Aorta (tissue), 5 donors: ENCODE measurements at regions not wholly inside any gene's neighbourhood (a gene's known extent, or its start where the extent isn't known, plus 50 kb on each side); places are given as distances from the start of the nearest gene placed in this dataset.
A peak's percentile ranks its signal among the peaks of the same experiment; 100 is the strongest.

Experiments used
- ATAC-seq: fragments of 200-7000 bp; cut with Tn5 transposase; one replicate; pipeline ENCODE4 v1.9.1; 2022; ENCODE audit warnings: moderate library complexity; ENCODE audit not compliant: low FRiP score
- DNase-seq, 2 donors: peaks; one replicate each; pipeline ENCODE4 v3.0.0-alpha.2; 2020
- H3K27ac ChIP-seq, 2 donors: one replicate each; pipeline ENCODE4 v1.5.1; 2013; ENCODE audit warnings: low read length in 2 of 2, mild to moderate bottlenecking in 2 of 2, moderate library complexity in 2 of 2, control low read depth in 1 of 2, inconsistent platforms in 1 of 2, low read depth in 1 of 2
- H3K27me3 ChIP-seq, 2 donors: one replicate each; pipeline ENCODE4 v1.6.1; 2013; ENCODE audit warnings: control low read depth in 1 of 2, low read length in 1 of 2, mild to moderate bottlenecking in 1 of 2, moderate library complexity in 1 of 2; ENCODE audit not compliant: insufficient read depth in 2 of 2, control insufficient read depth in 1 of 2
- H3K36me3 ChIP-seq, 2 donors: one replicate each; pipeline ENCODE4 v1.6.1; 2013; ENCODE audit warnings: control low read depth in 1 of 2, low read length in 1 of 2, mild to moderate bottlenecking in 1 of 2; ENCODE audit not compliant: insufficient read depth in 2 of 2, control insufficient read depth in 1 of 2
- H3K4me1 ChIP-seq, 2 donors: one replicate each; pipeline ENCODE4 v1.6.1; 2013; ENCODE audit warnings: low read length in 2 of 2, control low read depth in 1 of 2, mild to moderate bottlenecking in 1 of 2, moderate library complexity in 1 of 2; ENCODE audit not compliant: insufficient read depth in 2 of 2, control insufficient read depth in 1 of 2
- H3K4me3 ChIP-seq, 2 donors: one replicate each; pipeline ENCODE4 v1.5.1; 2013; ENCODE audit warnings: low read length in 2 of 2, control low read depth in 1 of 2, mild to moderate bottlenecking in 1 of 2
- H3K9me3 ChIP-seq: one replicate; pipeline ENCODE4 v1.6.1; 2013; ENCODE audit warnings: mild to moderate bottlenecking, low read length; ENCODE audit not compliant: control insufficient read depth
- WGBS, 2 donors: extraction: QIAGEN DNeasy Blood & Tissue Kit; methylation state at CpG; one replicate each; pipeline ENCODE4 v1.1.7; 2013; 5-methylcytosine and 5-hydroxymethylcytosine counted together
- intact Hi-C, 2 donors: fragments of 100-400 bp; cut with DNase I; formaldehyde crosslinking; loops; one replicate each; pipeline versions ENCODE4 v1.14.2 to v1.15.0; 2022
- donor health status: healthy with polysubstance abuse.
- donor health status: Bipolar disorder and iron deficiency.
- donor health status: DM: no; HTN: no; CAD: no.
- donor health status: DM: no; HTN: no; CAD: no.
- donor health status: DM: yes; HTN: yes; CAD: no.

DNA sequence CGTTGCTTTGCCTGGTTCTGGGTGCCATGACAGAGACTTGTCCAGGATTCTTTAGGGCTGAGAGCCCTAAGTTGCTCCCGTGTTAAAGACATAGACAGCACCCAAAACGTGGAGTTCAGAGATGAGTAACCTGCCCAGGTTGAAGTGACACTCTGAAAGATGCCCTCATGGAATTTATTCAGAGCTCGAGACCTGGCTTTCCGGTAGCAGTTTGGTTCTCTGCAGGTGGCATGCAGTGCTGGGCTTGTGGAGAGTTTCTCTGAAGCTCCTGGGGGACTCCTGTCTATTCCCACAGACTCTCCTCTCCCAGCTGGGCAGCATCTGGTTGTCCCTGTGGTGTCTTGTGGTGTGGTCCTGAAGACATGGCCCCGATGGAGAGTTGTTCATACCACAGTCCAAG, 241.0 kb downstream of the RHOU start:
- 81 to 89% methylated on average over 6 of the region's 6 CpGs for WGBS, 2 donors
- Histone ChIP-seq H3K9me3 (no peaks in the 10 kb centered on the region), H3K4me1 (no peaks in the 10 kb centered on the region), H3K27ac (no peak overlapping the region), H3K36me3 (no peaks in the 10 kb centered on the region), H3K27me3 (no peaks in the 10 kb centered on the region), H3K4me3 (no peak overlapping the region)
- ATAC-seq (no peak), DNase-seq (no peak)
- intact Hi-C loops: no loop called here

DNA sequence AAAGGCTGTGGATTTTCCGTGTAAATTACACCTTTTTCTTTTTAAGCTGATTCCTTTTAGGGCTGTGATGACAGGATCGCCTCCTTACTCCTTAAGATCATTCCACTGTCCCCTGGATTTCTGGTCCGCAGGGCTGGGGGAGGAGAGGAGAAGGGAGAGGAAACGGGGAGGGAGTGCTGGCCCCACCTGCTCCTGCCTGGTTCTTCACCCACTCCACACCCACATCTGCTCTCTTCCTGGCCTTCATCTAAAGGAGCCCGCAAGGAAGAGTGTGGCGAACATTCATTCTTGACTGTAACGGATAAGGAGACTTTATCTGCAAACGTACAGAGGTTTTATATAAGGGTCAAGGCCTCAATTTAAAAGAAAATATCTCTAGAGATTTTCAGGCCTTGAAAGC, 242.0 kb downstream of the RHOU start:
- WGBS, 2 donors: 87 to 95% methylated on average over 8 of the region's 8 CpGs
- DNase-seq: no peak
- ATAC-seq: no peak
- Histone ChIP-seq H3K4me3 (no peak overlapping the region), H3K36me3 (no peaks in the 10 kb centered on the region), H3K27ac (no peak overlapping the region), H3K9me3 (no peaks in the 10 kb centered on the region), H3K27me3 (no peaks in the 10 kb centered on the region), H3K4me1 (no peaks in the 10 kb centered on the region)
- intact Hi-C loops: no loop called here

DNA sequence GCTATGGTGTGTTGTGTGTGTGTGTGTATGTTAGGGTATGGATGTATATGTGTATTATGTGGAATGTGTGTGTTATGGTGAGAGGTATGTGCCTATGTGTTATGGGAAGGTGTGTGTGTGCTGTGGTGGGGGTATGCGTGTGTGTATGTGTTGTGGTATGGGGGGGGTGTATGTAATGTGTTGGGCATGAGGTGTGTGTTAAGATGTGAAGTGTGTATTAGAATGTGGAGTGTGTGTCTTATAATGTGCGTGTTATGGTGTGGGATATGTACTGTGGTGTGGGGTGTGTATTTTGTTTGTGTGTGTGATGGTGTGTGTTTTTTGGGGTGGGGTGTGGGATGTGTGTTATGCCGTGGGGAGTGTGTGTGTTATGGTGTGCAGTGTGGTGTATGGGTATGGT, 242.5 kb downstream of the RHOU start:
- Histone ChIP-seq H3K36me3 (no peaks in the 10 kb centered on the region), H3K9me3 (no peaks in the 10 kb centered on the region), H3K4me1 (no peaks in the 10 kb centered on the region), H3K27ac (no peak overlapping the region), H3K27me3 (no peaks in the 10 kb centered on the region), H3K4me3 (no peak overlapping the region)
- intact Hi-C loops: no loop called here
- DNase-seq (no peak), ATAC-seq (no peak)
- 94 to 95% methylated on average over 3 of the region's 3 CpGs for WGBS, 2 donors

DNA sequence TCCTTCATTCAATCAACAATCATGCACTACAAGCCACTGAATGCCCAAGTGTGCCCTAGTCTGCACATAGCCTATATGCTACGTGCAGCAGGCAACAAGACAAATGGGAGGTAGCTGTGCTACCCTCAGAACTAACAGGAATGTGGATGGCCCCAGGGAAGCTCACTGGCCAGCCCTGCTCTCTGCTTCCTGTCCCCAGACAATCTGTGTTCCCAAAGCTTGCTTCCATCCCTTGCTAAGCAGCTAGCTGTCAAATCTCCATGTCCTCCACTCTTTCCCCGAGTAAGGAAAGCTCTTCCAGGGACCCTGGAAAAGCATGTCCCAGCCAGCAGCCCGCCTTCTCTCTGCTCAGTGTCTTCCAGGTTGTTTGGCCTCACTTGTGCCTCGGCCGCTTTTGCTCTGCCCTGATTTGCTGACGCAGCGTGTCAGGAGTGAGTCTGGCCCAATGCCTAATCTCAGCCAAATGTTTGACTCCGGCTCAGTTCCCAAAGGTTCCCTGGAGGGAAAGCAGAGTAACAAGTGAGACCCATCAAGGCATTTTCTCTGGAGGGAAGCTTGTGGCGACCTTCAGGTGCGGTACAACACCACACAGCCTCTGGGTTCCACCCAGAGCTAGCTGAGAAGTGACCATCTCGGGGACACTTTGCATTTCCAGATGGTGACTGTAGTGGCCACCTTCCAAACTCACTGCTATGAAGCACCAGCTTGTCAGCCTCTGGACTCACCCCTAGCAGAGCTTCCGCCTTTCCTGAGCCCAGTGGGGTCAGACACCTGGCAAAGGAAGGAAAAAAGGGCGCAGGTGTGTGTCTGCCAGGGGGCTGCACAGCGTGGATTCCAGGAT, 243.4 kb downstream of the RHOU start:
- Histone ChIP-seq H3K4me1 (no peaks in the 10 kb centered on the region), H3K27me3 (no peaks in the 10 kb centered on the region), H3K9me3 (no peaks in the 10 kb centered on the region), H3K4me3 (no peak overlapping the region), H3K27ac (no peak overlapping the region), H3K36me3 (no peaks in the 10 kb centered on the region)
- intact Hi-C loops: no loop called here
- peak in 1 of 2 donors; percentile 76 for DNase-seq
- 24 to 33% methylated on average over 14 of the region's 14 CpGs for WGBS, 2 donors
- ATAC-seq: peak; percentile 56

DNA sequence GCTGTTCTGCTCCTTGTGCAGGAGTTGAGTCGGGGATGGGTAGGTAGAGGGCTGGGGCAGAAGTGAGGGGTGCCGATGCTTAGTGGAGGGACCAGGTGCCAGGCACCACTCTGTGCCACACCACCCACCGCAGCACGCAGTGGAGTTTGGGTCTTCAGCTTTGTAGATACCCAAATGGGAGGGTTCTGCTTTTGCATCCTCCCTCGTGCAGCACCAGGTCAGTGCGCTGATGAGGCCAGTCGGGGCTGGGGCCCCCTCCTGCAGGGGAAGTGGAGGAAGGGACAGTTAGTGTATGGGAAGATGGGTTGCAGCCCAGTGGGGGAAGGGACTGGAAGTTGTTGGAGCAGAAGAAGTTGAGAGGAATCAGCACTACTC, 244.0 kb downstream of the RHOU start:
- intact Hi-C loops: no loop called here
- peak in 1 of 2 donors; percentile 56 for DNase-seq
- Histone ChIP-seq H3K27ac (no peak overlapping the region), H3K4me1 (no peaks in the 10 kb centered on the region), H3K4me3 (no peak overlapping the region), H3K36me3 (no peaks in the 10 kb centered on the region), H3K9me3 (no peaks in the 10 kb centered on the region), H3K27me3 (no peaks in the 10 kb centered on the region)
- no peak for ATAC-seq
- 93 to 95% methylated on average over 7 of the region's 7 CpGs for WGBS, 2 donors

DNA sequence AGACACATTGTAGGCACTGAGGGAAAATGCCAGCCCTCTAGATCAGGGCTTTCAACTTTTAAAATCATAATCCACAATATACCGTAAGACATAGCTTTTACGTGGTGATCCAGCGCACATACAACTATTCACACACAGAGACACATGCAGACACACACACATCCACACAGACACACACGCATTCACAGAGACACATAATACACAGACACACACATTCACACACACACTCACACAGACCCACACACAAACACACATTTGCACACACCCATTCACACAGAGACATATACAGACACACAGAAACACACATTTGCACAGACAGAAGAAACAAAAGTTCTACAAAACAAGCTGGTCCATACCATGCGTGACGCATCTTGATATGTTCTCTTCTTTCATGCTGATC, 244.5 kb downstream of the RHOU start:
- Histone ChIP-seq H3K27ac (no peak overlapping the region), H3K27me3 (no peaks in the 10 kb centered on the region), H3K36me3 (no peaks in the 10 kb centered on the region), H3K4me3 (no peak overlapping the region), H3K4me1 (no peaks in the 10 kb centered on the region), H3K9me3 (no peaks in the 10 kb centered on the region)
- DNase-seq (no peak), ATAC-seq (no peak)
- WGBS, 2 donors: 96 to 97% methylated on average over 6 of the region's 6 CpGs
- intact Hi-C loops: no loop called here

DNA sequence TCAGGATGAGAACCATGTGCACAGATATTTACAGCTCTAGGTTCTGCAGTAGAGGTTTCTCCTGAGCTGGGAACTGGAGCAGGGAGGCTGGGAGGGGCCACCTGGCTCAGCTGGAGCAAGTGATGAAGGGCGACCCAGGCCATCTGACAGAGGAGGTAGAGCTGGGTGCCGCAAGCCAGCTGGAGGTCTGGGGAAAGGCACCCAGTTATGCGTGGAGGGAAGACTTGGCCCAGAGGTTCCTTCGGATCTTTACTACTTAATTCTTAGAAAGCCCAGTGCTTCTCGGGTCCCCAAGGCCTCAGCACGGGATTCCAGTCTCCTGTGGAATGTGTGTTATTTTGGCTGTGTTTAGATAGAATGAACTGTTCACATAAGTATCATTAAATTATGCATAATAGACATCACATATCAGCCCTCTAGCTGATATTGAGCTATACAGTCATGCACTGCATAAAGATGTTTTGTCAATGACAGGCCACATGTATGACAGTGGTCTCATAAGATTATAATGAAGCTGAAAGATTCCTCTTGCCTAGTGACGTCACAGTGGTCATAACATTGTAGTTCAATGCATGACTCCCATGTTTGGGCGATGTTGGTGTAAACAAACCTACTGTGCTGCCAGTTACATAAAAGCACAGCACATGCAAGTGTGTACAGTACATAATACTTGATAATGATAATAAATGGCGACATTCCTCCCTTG, 245.1 kb downstream of the RHOU start:
- H3K36me3 ChIP-seq: no peaks in the 10 kb centered on the region
- no peaks in the 10 kb centered on the region for H3K9me3 ChIP-seq
- no peaks in the 10 kb centered on the region for H3K4me1 ChIP-seq
- DNase-seq: no peak
- intact Hi-C loops: no loop called here
- ATAC-seq: no peak
- WGBS, 2 donors: 83 to 87% methylated on average over 9 of the region's 9 CpGs
- H3K27me3 ChIP-seq: no peaks in the 10 kb centered on the region
- no peak overlapping the region for H3K4me3 ChIP-seq
- no peak overlapping the region for H3K27ac ChIP-seq

DNA sequence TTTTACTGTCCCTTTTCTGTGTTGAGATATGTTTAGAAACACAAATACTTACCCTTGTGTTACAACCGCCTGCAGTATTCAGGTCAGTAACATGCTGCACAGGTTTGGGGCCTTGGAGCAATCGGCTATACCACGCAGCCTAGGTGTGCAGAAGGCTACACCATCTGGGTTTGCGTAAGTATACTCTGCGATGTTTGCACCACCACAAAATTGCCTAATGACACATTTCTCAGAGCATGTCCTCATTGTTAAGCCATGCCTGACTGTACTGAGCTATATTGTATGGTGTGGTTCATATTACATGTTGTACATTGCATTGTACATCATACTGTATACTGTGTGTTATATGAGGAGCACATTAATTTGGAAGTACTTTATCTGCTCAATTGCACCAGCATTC, 247.4 kb downstream of the RHOU start:
- H3K4me3 ChIP-seq: no peak overlapping the region
- no peaks in the 10 kb centered on the region for H3K4me1 ChIP-seq
- H3K36me3 ChIP-seq: no peaks in the 10 kb centered on the region
- WGBS, 2 donors: 96 to 97% methylated on average over 5 of the region's 5 CpGs
- H3K27me3 ChIP-seq: no peaks in the 10 kb centered on the region
- H3K9me3 ChIP-seq: no peaks in the 10 kb centered on the region
- intact Hi-C loops: no loop called here
- ATAC-seq: no peak
- DNase-seq: no peak
- H3K27ac ChIP-seq: no peak overlapping the region

DNA sequence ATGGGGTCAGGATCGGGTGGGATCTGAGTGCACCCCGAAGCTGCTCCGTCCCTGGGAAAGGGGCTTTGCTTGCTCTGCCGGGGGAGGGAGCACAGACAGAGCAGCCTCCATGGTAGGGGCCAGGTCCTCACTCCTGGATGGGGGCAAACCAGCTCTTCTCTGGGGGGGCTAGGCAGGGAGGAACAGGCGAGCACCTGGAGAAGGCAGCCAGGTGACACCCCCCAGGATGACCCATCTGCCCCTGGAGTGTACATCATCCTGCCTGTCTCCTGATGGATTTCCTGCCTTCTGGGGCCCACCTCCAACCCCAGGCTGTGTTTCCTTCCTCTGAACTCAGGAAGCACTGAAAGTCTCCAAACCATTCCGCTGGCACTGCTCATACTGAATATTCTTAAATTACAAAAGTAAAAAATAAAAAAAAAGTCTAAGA, 248.0 kb downstream of the RHOU start:
- no peak overlapping the region for H3K27ac ChIP-seq
- no peaks in the 10 kb centered on the region for H3K4me1 ChIP-seq
- no peaks in the 10 kb centered on the region for H3K9me3 ChIP-seq
- no peak for DNase-seq
- WGBS, 2 donors: 97 to 100% methylated on average over 6 of the region's 6 CpGs
- ATAC-seq: no peak
- H3K4me3 ChIP-seq: no peak overlapping the region
- H3K27me3 ChIP-seq: no peaks in the 10 kb centered on the region
- intact Hi-C loops: no loop called here
- no peaks in the 10 kb centered on the region for H3K36me3 ChIP-seq
